Upper lobe of left lung (tissue), 4 donors: ENCODE measurements at regions not wholly inside any gene's neighbourhood (a gene's known extent, or its start where the extent isn't known, plus 50 kb on each side); places are given as distances from the start of the nearest gene placed in this dataset.

Experiments
- POLR2A ChIP-seq, 4 donors: fragments of 450-650 bp; IDR thresholded peaks; one replicate each; pipeline ENCODE4 v1.5.1; 2016 to 2017; ENCODE audit warnings: antibody characterized with exemption in 4 of 4, mild to moderate bottlenecking in 2 of 4
- POLR2AphosphoS5 ChIP-seq, 2 donors: sonication (generic); formaldehyde crosslinking; IDR thresholded peaks; one replicate each; pipeline ENCODE4 v1.5.1; 2017; ENCODE audit warnings: antibody characterized with exemption in 2 of 2
- TF ChIP-seq, protein P1 (sequence below), 6 experiments: fragments of 450-650 bp in 4 of 6; fragments of 200-600 bp in 2 of 6; sonication (generic) in 2 of 6; IDR thresholded peaks; one replicate each; pipeline ENCODE4 v1.5.1; 2016 to 2019; ENCODE audit warnings: antibody characterized with exemption in 6 of 6

DNA sequence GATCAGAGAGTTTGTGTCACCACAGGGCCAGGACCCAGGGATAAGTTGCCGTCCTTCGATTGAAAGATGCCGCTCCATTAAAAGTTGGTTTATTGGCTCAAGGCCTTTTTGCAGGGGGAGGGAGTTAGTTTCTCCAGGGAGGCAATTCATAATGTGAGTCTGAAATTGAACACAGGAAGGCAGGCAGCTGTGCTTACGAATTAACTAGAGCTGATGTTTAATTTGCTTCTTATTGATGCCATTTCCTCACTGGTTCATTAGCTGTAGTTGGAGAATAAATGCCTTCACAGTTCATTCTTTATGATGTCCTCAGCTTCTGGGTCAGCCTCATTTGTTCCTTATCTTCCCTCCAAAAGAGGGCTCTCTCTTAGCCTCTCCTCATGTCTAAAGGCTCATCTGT, 113.2 kb upstream of the PTPRT start:
- TF ChIP-seq, protein P1, sequence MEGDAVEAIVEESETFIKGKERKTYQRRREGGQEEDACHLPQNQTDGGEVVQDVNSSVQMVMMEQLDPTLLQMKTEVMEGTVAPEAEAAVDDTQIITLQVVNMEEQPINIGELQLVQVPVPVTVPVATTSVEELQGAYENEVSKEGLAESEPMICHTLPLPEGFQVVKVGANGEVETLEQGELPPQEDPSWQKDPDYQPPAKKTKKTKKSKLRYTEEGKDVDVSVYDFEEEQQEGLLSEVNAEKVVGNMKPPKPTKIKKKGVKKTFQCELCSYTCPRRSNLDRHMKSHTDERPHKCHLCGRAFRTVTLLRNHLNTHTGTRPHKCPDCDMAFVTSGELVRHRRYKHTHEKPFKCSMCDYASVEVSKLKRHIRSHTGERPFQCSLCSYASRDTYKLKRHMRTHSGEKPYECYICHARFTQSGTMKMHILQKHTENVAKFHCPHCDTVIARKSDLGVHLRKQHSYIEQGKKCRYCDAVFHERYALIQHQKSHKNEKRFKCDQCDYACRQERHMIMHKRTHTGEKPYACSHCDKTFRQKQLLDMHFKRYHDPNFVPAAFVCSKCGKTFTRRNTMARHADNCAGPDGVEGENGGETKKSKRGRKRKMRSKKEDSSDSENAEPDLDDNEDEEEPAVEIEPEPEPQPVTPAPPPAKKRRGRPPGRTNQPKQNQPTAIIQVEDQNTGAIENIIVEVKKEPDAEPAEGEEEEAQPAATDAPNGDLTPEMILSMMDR (IDR thresholded peaks at IDR 0.05), result no peak
- TF ChIP-seq POLR2AphosphoS5 (IDR thresholded peaks at IDR 0.05), result no peak
- TF ChIP-seq POLR2A (IDR thresholded peaks at IDR 0.05), result no peak
